Cardiac fibroblast (primary cell): ENCODE measurements at regions not wholly inside any gene's neighbourhood (a gene's known extent, or its start where the extent isn't known, plus 50 kb on each side); places are given as distances from the start of the nearest gene placed in this dataset.
A peak's percentile ranks its signal among the peaks of the same experiment; 100 is the strongest.

Source experiments
- DNase-seq, 2 donors: peaks; one replicate each; pipeline versions ENCODE4 v3.0.0 to v3.0.0-alpha.2; 2010; ENCODE audit warnings: low read depth in 2 of 2
- H3K4me3 ChIP-seq, 2 donors: replicated peaks in 1 of 2; 1 replicate in 1 of 2; 2 replicates in 1 of 2; pipeline ENCODE4 v1.5.1; 2011; ENCODE audit warnings: low read depth in 2 of 2, low read length in 2 of 2, mild to moderate bottlenecking in 2 of 2, moderate library complexity in 1 of 2
- TF ChIP-seq, protein P1 (sequence below): IDR thresholded peaks from one replicate; pipeline ENCODE4 v1.5.1; 2011; ENCODE audit warnings: low read depth, mild to moderate bottlenecking, low read length, inconsistent platforms

DNA sequence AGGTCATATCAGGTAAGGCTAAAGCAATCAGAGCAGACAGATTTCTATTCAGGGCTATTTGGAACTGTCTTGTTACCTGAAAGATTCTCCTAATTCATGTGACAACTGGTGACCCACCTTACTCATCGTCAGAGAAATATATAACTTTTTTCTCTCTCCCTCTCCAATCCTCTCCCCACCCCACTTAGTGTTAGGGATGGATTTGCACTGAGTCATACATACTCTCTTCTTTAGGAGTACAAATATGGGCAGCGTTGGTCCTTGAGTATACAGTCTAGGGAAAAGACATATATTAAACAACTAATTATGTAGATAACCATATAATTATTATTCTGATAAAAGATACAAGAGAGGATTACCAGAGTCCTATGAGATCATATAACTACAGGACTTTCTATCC lies 246.3 kb downstream of the HHIPL2 start:
- no peak overlapping the region for H3K4me3 ChIP-seq
- TF ChIP-seq, protein P1, sequence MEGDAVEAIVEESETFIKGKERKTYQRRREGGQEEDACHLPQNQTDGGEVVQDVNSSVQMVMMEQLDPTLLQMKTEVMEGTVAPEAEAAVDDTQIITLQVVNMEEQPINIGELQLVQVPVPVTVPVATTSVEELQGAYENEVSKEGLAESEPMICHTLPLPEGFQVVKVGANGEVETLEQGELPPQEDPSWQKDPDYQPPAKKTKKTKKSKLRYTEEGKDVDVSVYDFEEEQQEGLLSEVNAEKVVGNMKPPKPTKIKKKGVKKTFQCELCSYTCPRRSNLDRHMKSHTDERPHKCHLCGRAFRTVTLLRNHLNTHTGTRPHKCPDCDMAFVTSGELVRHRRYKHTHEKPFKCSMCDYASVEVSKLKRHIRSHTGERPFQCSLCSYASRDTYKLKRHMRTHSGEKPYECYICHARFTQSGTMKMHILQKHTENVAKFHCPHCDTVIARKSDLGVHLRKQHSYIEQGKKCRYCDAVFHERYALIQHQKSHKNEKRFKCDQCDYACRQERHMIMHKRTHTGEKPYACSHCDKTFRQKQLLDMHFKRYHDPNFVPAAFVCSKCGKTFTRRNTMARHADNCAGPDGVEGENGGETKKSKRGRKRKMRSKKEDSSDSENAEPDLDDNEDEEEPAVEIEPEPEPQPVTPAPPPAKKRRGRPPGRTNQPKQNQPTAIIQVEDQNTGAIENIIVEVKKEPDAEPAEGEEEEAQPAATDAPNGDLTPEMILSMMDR: no peak
- DNase-seq: no peak

DNA sequence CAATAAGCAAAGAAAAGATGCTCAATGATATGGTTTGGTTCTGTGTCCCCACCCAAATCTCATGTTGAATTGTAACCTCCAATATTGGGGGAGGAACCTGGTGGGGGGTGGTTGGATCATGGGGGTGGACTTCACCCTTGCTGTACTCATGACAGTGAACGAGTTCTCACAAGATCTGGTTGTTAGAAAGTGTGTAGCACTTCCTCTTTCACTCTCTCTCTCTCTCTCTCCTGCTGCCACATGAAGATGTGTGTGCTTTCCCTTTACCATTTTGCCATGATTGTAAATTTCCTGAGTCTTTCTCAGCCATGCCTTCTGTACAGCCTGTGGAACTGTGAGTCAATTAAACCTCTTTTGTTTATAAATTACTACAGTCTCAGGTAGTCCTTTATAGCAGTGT lies 248.4 kb downstream of the HHIPL2 start:
- DNase-seq: no peak
- no peak overlapping the region for H3K4me3 ChIP-seq
- TF ChIP-seq, protein P1: no peak

DNA sequence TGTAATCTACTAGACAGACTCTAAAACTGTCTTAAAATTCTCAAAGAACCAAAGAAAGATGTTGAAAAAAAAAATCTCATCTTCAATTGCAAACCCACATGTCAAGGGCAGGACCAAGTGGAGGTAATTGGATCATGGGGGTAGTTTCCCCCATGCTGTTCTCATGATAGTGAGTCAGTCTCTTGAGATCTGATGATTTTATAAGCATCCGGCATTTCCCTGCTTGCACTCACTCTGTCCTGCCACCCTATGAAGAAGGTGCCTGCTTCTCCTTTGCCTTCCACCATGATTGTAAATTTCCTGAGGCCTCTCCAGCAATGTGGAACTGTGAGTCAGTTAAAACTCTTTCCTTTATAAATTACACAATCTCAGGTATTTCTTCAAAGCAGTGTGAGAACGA lies 257.0 kb downstream of the HHIPL2 start:
- no peak overlapping the region for H3K4me3 ChIP-seq
- TF ChIP-seq, protein P1: no peak
- no peak for DNase-seq

DNA sequence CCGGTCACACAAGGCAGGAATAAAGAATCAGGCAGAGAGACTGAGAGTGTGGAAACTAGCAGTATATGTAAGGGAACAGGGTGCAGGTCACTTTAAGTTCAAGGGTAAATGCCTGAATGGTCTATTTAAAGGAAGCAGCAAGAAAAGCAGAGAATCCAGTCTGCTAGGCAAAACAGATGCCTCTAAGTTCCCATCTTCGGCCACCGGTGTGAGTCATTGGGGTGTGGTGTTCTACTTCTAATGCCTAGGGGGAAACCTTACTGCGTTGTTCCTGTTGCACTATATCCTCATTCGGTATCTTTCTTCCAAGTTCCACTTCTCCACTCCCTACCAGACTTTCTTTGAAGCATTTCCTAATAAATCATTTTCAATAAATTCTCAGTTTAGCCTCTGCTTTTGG lies 259.9 kb downstream of the HHIPL2 start:
- H3K4me3 ChIP-seq: no peak overlapping the region
- TF ChIP-seq, protein P1: no peak

DNA sequence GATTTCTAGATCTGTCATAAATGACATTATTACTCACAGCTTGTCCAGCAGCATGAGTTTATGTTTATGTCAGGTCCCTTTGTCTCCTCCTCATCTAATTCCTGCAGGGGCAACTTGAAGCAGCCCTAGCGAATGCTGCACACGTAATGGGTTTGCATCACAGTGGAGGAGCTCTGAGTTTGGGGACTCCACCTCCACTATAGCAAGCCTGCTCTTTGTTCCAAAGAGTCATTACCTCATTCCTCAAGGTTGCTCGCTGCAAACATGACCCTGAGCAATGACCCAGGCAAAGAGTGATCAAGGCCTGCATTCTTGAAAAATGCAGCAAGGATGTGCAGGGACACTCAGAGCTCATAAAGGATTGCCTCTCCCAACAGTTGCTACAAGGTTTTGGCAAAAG lies 261.9 kb downstream of the HHIPL2 start:
- no peak for DNase-seq
- TF ChIP-seq, protein P1: no peak
- no peak overlapping the region for H3K4me3 ChIP-seq

More for the DNA sequence above, 259.9 kb downstream of the HHIPL2 start:
- DNase-seq: peak in 1 of 2 donors; percentile 18

DNA sequence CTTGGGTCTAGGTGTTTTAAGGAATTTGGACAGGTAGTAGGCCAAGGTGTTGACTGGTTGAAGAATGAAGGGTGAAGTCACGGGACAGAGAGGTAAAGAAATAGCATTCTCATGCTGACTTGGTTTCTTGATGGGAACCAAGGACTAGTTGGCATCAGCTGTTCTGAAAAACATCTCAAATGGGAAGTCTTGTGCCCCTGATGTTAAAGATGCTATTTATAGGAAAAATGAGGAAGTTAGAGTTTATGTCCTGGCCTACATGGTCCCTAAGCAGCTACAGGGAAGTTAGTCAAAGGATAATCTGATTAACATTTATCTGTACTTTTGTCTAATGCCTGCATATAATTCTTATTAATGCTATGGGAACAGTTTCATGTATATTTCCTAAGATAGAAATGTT lies 262.4 kb downstream of the HHIPL2 start:
- TF ChIP-seq, protein P1: no peak
- DNase-seq: no peak
- H3K4me3 ChIP-seq: no peak overlapping the region

DNA sequence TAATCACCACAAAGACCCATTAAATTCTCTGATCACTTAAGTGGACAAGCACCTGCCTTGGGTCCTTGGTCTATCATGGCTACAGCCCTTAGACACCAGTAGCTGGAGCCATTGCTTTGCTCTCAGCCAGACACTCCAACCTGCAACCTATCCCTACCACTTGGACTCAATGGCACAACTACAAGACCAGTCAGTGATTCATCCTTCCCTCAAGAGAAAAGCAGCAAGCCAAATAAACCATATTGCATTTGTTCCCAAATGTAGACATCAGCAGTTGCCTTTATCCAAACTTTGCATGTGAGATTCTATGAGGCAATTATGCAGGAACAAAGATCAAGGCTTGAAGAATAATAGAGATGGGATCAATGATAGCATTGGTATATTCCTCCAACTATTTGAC lies 263.4 kb downstream of the HHIPL2 start:
- no peak overlapping the region for H3K4me3 ChIP-seq
- TF ChIP-seq, protein P1: no peak
- no peak for DNase-seq
